MCF 10A (cell line): ENCODE measurements at regions not wholly inside any gene's neighbourhood (a gene's known extent, or its start where the extent isn't known, plus 50 kb on each side); places are given as distances from the start of the nearest gene placed in this dataset.

Source experiments
- BruUV-seq: library from RNA; stranded (reverse); fragments of 400-500 nt; replicated peaks from 2 replicates; lab custom pipeline; 2021; lab: Mats Ljungman, UMichigan
- CTCF ChIA-PET: fragments of 300-600 bp; sonication (Branson Sonifier 250); formaldehyde crosslinking; extraction: SDS; loops from one replicate; lab custom pipeline; 2021; ENCODE audit warnings: antibody characterized with exemption, inconsistent platforms; lab: Yijun Ruan, JAX
- POLR2A ChIA-PET: fragments of 300-600, 350-650 bp; sonication (Branson Sonifier 250); formaldehyde crosslinking; extraction: SDS; loops from one replicate; lab custom pipeline; 2020; ENCODE audit warnings: antibody characterized with exemption, inconsistent platforms; lab: Yijun Ruan, JAX
- DNase-seq: peaks from one replicate; pipeline ENCODE4 v3.0.0-alpha.2; 2018; ENCODE audit not compliant: unreplicated experiment
- H3K27ac Mint-ChIP-seq: one replicate; pipeline ENCODE4 v1.8.0; 2022; ENCODE audit warnings: mild to moderate bottlenecking, low read depth, mixed read lengths; ENCODE audit not compliant: unreplicated experiment
- H3K27me3 Mint-ChIP-seq: one replicate; pipeline ENCODE4 v1.8.0; 2022; ENCODE audit warnings: mixed read lengths; ENCODE audit not compliant: insufficient read depth, unreplicated experiment
- H3K36me3 Mint-ChIP-seq: one replicate; pipeline ENCODE4 v1.8.0; 2022; ENCODE audit warnings: mild to moderate bottlenecking, moderate library complexity, mixed read lengths; ENCODE audit not compliant: insufficient read depth, unreplicated experiment
- H3K4me1 Mint-ChIP-seq: one replicate; pipeline ENCODE4 v1.8.0; 2022; ENCODE audit warnings: mixed read lengths; ENCODE audit not compliant: insufficient read depth, unreplicated experiment
- H3K4me3 Mint-ChIP-seq: one replicate; pipeline ENCODE4 v1.8.0; 2022; ENCODE audit warnings: mild to moderate bottlenecking, moderate library complexity, mixed read lengths; ENCODE audit not compliant: unreplicated experiment
- H3K9me3 Mint-ChIP-seq: one replicate; pipeline ENCODE4 v1.8.0; 2022; ENCODE audit warnings: mixed read lengths; ENCODE audit not compliant: unreplicated experiment
- CTCF ChIP-seq: fragments of 200-600 bp; IDR thresholded peaks from one replicate; pipeline ENCODE4 v1.8.0; 2022; ENCODE audit warnings: antibody characterized with exemption, mild to moderate bottlenecking; ENCODE audit not compliant: unreplicated experiment
- intact Hi-C: fragments of 100-400 bp; cut with micrococcal nuclease; formaldehyde crosslinking; loops from 2 replicates; pipeline ENCODE4 v1.14.1; 2022

- Mint-ChIP-seq H3K4me3 (no peak overlapping the region), H3K27me3 (peaks cover 35% of the 10 kb centered on the region), H3K9me3 (no peaks in the 10 kb centered on the region), H3K4me1 (peaks cover 13% of the 10 kb centered on the region), H3K36me3 (no peaks in the 10 kb centered on the region), H3K27ac (no peak overlapping the region)
- intact Hi-C loops, result no loop called here
- no peak for TF ChIP-seq CTCF
- DNase-seq, result no peak
- ChIA-PET POLR2A (no interaction called here), CTCF (interaction anchor here (0.6 kb wide), 2 partner anchors 347 to 1440 kb away, joined by 3 read pairs; no protein-coding TSS in a partner anchor)
- BruUV-seq, result no TSS peak
These were observed 135.8 kb upstream of the TBL1X start for GRCh38 chrX:9329056-9329455.

GRCh38 chrX:9330249-9330982 lies 134.4 kb upstream of the TBL1X start:
- BruUV-seq, result no TSS peak
- POLR2A ChIA-PET, result no interaction called here
- peaks cover 38% of the 10 kb centered on the region for H3K27me3 Mint-ChIP-seq
- no peaks in the 10 kb centered on the region for H3K9me3 Mint-ChIP-seq
- TF ChIP-seq CTCF, result no peak
- no peak overlapping the region for H3K27ac Mint-ChIP-seq
- CTCF ChIA-PET, result no interaction called here
- H3K36me3 Mint-ChIP-seq, result no peaks in the 10 kb centered on the region
- intact Hi-C loops, result no loop called here
- H3K4me1 Mint-ChIP-seq, result peaks cover 13% of the 10 kb centered on the region
- no peak for DNase-seq
- H3K4me3 Mint-ChIP-seq, result no peak overlapping the region

- H3K27ac Mint-ChIP-seq, result no peak overlapping the region
- H3K27me3 Mint-ChIP-seq, result peaks cover 38% of the 10 kb centered on the region
- intact Hi-C loops, result no loop called here
- ChIA-PET POLR2A (no interaction called here), CTCF (interaction anchor here (0.7 kb wide), 3 partner anchors 396 to 1416 kb away, joined by 3 to 4 read pairs (median 3); no protein-coding TSS in a partner anchor)
- no TSS peak for BruUV-seq
- no peaks in the 10 kb centered on the region for H3K4me1 Mint-ChIP-seq
- no peaks in the 10 kb centered on the region for H3K9me3 Mint-ChIP-seq
- H3K36me3 Mint-ChIP-seq, result no peaks in the 10 kb centered on the region
- TF ChIP-seq CTCF, result no peak
- no peak overlapping the region for H3K4me3 Mint-ChIP-seq
- DNase-seq, result no peak
These were observed 130.8 kb upstream of the TBL1X start for GRCh38 chrX:9333873-9334560.

GRCh38 chrX:9335251-9335650 lies 129.6 kb upstream of the TBL1X start:
- intact Hi-C loops, result no loop called here
- ChIA-PET CTCF (no interaction called here), POLR2A (no interaction called here)
- no peak overlapping the region for H3K4me3 Mint-ChIP-seq
- no peaks in the 10 kb centered on the region for H3K36me3 Mint-ChIP-seq
- TF ChIP-seq CTCF, result no peak
- H3K4me1 Mint-ChIP-seq, result no peaks in the 10 kb centered on the region
- BruUV-seq, result no TSS peak
- DNase-seq, result no peak
- peaks cover 26% of the 10 kb centered on the region for H3K27me3 Mint-ChIP-seq
- no peaks in the 10 kb centered on the region for H3K9me3 Mint-ChIP-seq
- H3K27ac Mint-ChIP-seq, result no peak overlapping the region
